MM.1S (cell line): ENCODE measurements at regions not wholly inside any gene's neighbourhood (a gene's known extent, or its start where the extent isn't known, plus 50 kb on each side); places are given as distances from the start of the nearest gene placed in this dataset.

Experiments
- EZH2 ChIP-seq: fragments of 300-600 bp; sonication (generic); optimal IDR thresholded peaks from 2 replicates; pipeline ENCODE3; 2017; ENCODE audit warnings: low read depth, mild to moderate bottlenecking, antibody characterized with exemption, low read length, mixed read lengths
- TF ChIP-seq, protein P1 (sequence below): fragments of 300-600 bp; sonication (generic); IDR thresholded peaks from 2 replicates; pipeline ENCODE4 v1.5.1; 2016; ENCODE audit warnings: antibody characterized with exemption, low read length, mixed read lengths

DNA sequence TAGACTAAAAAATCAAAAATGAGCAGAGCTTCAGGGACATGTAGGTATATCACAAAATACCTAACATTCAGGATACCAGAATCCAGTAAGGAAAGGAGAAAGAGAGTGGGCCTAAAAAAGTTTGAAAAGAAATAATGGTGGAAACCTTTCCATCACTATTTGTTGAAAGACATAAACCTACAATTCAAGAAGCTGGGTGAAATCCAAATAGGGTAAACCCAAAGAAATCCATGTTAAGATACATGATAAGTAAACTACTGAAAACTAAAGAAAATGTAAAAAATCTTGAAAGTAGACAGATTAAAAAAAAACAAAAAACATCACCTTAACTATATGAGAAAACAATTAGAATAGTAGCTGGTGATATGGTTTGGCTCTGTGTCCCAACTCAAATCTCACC, 76.7 kb upstream of the COMTD1 start:
- TF ChIP-seq, protein P1, sequence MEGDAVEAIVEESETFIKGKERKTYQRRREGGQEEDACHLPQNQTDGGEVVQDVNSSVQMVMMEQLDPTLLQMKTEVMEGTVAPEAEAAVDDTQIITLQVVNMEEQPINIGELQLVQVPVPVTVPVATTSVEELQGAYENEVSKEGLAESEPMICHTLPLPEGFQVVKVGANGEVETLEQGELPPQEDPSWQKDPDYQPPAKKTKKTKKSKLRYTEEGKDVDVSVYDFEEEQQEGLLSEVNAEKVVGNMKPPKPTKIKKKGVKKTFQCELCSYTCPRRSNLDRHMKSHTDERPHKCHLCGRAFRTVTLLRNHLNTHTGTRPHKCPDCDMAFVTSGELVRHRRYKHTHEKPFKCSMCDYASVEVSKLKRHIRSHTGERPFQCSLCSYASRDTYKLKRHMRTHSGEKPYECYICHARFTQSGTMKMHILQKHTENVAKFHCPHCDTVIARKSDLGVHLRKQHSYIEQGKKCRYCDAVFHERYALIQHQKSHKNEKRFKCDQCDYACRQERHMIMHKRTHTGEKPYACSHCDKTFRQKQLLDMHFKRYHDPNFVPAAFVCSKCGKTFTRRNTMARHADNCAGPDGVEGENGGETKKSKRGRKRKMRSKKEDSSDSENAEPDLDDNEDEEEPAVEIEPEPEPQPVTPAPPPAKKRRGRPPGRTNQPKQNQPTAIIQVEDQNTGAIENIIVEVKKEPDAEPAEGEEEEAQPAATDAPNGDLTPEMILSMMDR: no peak
- TF ChIP-seq EZH2: no peak
